22Rv1 (cell line): ENCODE measurements at regions not wholly inside any gene's neighbourhood (a gene's known extent, or its start where the extent isn't known, plus 50 kb on each side); places are given as distances from the start of the nearest gene placed in this dataset.

Experiments
- CTCF ChIP-seq: fragments of 450-650 bp; IDR thresholded peaks from 2 replicates; pipeline ENCODE4 v1.5.1; 2017; ENCODE audit warnings: mild to moderate bottlenecking
- ZFX ChIP-seq: fragments of 450-650 bp; IDR thresholded peaks from 2 replicates; pipeline ENCODE4 v1.6.1; 2017; ENCODE audit warnings: antibody characterized with exemption, borderline replicate concordance

GRCh38 chr6:92942549-92942948 lies 476.8 kb downstream of the EPHA7 start:
- TF ChIP-seq CTCF, result no peak
- no peak for TF ChIP-seq ZFX
